ENCODE measurements at regions not wholly inside any gene's neighbourhood (a gene's known extent, or its start where the extent isn't known, plus 50 kb on each side); places are given as distances from the start of the nearest gene placed in this dataset.
"Not testable (repeated sequence)": the region's sequence is repeated elsewhere in the genome, so short reads cannot be mapped to it uniquely, and the experiment has no call there.

- DNase-seq (ENCODE audit: low read depth in 2 of 2), result no peak
These were observed 363.8 kb upstream of the HNRNPA3 start for GRCh38 chr2:176848844-176849243.

DNA sequence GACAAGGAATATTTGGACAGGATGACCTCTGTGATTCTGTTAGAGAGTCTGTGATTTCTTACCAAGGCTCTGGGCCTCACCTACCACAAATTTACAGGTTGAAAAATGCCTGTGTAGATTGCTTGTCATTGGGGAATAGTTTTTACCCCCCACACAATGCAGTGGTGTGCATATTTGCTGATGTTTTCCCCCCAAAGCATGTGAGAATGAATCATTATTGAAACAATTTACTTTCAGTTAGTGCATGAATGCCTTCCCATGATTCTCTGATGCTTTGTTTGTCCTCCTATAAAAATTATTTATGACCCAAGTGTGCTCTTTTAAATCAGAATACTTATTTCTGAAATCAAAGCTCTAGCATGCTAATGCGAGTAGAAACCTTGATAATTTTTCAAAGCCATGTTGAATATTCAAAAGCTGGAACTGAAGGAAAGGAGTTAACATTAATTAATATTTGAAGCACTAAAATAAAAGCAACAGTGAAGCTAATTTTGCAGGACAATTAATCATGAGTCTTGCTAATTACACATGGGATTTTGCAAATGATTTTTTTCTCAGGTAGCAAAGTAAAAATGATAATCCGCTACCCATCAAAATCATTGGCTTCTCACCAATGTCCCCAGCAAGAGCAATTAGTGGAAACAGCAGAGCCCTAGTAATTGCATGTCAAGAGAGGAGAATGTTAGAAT, 361.2 kb upstream of the HNRNPA3 start:
- no peak for DNase-seq (ENCODE audit: low read depth in 2 of 2)

DNA sequence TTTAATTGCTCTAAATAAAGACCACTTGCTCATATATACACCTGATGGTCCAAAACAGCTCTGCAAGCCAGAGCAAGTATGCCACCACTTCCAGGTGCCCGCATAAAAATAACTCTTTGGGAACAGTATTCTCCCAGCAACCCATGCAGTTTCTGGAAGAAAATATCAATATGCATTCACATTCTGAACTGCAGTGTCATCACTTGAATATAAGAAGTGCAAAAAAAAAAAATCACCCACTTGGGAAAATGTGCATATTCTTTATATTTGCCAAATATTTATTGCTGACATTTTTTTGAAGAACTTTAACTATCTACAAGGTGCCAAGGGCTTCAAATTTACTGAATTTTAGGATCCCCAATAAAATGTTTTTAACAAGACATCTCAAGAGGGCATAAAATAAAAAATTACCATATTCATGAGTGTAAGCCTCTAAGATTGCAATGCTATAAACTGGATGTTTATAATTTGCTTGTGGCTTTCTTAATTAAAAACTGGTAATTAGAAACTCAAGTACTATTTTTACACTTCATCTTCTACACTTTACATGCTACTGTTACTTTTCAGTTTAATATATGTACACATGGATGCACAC, 360.6 kb upstream of the HNRNPA3 start:
- no peak for DNase-seq (ENCODE audit: low read depth in 2 of 2)

DNA sequence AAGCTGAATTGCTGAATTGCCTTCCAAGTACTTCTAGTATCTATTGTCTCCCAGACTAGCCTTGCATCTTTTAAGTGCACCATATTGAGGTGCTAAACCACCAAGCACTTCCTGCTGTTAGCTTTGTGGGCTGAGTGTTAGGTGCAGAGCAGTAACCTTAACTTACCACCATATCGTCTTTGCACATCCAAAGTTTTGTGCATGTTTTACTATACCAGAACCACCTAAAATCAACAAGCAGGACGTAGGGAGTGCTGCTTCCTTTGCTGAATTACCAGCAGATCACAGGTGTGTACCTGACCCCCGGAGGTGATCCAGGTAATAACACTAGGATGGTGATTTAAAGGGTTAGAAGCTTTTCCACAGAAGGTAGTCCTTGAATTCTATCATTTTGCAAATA, 359.9 kb upstream of the HNRNPA3 start:
- DNase-seq (ENCODE audit: low read depth in 2 of 2), result no peak

DNA sequence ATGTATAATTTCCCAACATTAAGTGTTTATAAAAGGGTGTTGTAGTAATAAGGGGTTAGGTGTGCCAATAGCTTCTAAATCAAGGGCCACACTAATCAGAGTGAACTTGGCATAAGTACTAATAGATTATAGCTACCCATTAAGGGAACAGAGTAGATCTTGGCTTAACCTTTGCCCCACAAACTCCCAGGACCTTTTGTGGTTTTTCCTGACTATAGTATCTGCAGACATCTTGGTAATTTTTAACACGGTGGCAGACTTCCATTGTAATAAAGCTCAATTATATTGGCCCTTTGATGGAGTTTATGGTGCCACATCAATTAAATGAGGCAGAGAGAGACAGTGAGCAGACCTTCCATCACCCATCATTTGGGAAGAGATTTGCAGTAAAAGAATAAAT, 358.5 kb upstream of the HNRNPA3 start:
- DNase-seq (ENCODE audit: low read depth in 2 of 2), result no peak

DNA sequence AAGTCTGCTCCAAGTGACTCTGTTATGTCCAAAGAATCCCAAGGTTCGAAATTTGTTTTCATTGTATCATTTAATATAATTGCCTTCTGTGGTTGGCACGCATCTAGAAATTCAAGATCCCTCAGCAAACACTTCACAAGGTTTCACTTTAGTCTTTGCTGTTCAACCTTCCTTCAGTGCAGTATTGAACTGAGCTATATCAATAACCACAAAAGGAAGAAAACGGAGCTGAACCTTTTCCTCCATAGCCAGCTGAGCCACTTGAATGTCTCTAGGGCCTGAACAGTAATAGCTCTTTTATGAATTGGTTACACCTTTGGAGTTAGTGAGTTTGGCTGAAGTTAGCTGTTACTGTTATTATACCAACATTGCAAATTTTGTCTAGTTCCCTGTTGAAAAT, 357.7 kb upstream of the HNRNPA3 start:
- DNase-seq (ENCODE audit: low read depth in 2 of 2), result no peak

GRCh38 chr2:176856683-176857082, 355.9 kb upstream of the HNRNPA3 start:
- DNase-seq (ENCODE audit: low read depth in 2 of 2), result no peak

GRCh38 chr2:176865336-176865735, 347.3 kb upstream of the HNRNPA3 start:
- no peak for DNase-seq (ENCODE audit: low read depth in 2 of 2)

DNA sequence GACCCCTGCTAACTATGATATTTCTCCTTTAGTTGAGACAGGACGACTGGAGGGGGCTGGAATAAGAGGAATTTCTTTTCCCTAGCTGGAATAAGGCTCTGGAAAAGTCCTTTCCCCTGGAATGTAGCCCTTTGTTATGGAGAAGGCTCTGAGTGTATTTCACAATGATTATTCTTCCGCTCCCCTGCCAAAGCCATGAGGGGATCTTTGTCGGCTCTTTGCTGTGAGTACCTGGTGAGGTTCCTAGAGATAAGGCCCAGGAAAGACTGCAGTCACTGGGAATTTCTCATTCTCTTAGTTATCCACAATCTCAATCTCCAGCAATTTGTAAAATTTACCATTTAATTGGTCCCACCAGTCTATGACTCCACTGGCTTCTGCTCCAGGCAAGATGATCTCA, 340.2 kb upstream of the HNRNPA3 start:
- no peak for DNase-seq (ENCODE audit: low read depth in 2 of 2)

GRCh38 chr2:176873403-176873802, 339.2 kb upstream of the HNRNPA3 start:
- DNase-seq (ENCODE audit: low read depth in 2 of 2), result no peak

DNA sequence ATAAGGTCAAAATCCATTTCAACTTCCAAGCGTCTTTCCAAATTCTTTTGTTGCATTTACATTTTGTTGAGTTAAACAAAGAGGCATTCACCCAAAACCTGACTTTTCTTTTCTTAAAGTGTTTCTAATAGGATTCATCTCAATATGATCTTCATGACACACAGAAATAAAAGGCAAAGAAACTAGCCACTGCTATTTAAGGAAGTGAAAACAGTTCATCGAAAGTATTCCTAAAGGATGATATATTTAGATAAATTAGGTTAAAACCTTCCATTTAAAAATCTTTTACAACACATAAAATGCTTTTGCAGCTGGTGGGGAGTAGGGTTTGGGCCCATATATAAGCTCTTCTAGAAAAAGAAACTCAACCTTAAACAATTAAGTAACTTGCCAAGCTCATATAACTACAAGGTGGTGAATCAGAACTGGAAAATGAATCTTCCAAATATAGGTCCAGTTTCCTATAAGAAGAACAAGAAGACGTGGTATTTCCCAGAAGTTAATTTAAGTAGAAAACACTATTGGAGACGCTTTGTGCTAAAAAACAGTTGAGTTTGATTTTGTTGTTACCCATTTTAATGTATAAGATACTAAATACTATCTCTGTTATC, 336.0 kb upstream of the HNRNPA3 start:
- DNase-seq (ENCODE audit: low read depth in 2 of 2), result no peak

- no peak for DNase-seq (ENCODE audit: low read depth in 2 of 2)
These were observed 333.1 kb upstream of the HNRNPA3 start for GRCh38 chr2:176879426-176879995.

- not testable (repeated sequence) for DNase-seq (ENCODE audit: low read depth in 2 of 2)
These were observed 330.5 kb upstream of the HNRNPA3 start for GRCh38 chr2:176882045-176882444.

- DNase-seq (ENCODE audit: low read depth in 2 of 2), result no peak
These were observed 327.5 kb upstream of the HNRNPA3 start for GRCh38 chr2:176885001-176885643.

GRCh38 chr2:176885661-176886060, 326.9 kb upstream of the HNRNPA3 start:
- DNase-seq (ENCODE audit: low read depth in 2 of 2), result no peak

DNA sequence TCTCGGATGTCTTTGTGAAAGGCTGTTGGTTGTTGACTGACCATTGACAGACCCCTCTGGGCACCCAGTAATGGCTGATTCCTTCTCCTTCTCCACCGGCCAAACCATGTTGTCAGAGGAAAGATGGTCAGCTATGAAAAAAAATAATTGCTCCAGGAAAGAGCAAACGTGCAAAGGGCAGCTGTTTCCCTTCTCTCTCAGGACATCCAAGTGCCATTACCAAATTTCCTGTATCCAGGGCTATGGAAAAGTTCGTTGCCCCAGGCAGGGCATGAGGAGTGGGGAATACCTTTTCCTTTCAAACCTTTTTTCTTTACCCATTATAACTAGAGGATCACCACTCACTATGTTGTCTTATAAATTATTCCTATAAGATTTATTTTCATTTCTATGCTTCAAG, 321.5 kb upstream of the HNRNPA3 start:
- no peak for DNase-seq (ENCODE audit: low read depth in 2 of 2)

GRCh38 chr2:176891857-176892256, 320.7 kb upstream of the HNRNPA3 start:
- no peak for DNase-seq (ENCODE audit: low read depth in 2 of 2)

GRCh38 chr2:176892676-176893226, 319.8 kb upstream of the HNRNPA3 start:
- DNase-seq (ENCODE audit: low read depth in 2 of 2), result no peak

DNA sequence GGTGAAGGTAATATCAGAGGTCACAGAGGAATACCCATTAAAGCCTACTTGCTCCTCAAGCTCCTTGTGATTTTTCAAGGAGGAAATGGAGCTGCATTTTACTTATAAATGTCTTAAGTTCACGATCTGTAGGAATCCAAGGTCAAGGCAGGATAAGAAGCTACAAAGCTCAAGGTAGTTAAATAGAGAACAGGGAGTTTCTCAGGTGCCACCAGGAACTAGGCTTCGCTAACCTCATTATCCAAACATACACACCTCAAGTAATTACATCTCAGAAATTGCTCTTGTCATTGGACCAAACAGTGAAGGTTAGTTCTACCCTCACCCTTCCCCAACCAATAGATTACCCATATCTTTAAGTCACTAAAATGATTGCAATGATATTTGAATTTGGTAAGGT, 317.4 kb upstream of the HNRNPA3 start:
- no peak for DNase-seq (ENCODE audit: low read depth in 2 of 2)

DNA sequence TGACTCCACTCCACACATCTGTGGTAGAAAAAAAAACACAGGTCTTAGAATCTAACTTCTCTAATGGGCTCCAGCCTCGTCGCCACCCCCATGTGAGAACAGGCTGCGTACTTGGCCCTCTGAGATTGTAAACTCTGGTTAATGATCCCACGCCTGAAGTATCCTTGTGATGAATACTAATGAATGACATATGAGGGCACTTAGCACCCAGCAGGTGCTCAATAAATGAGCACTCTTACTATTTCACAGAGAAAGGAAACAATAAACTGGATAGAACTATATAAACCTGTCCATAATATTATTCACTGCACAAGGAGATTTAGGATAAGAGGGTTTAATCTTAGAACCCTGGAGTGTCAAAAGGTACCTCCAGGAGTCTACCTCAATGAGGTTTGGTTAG, 310.1 kb upstream of the HNRNPA3 start:
- DNase-seq (ENCODE audit: low read depth in 2 of 2), result no peak

GRCh38 chr2:176904053-176904452, 308.5 kb upstream of the HNRNPA3 start:
- DNase-seq (ENCODE audit: low read depth in 2 of 2), result not testable (repeated sequence)

- DNase-seq (ENCODE audit: low read depth in 2 of 2), result no peak
These were observed 305.3 kb upstream of the HNRNPA3 start for GRCh38 chr2:176907341-176907740.

All from fibroblast of skin of left quadriceps (primary cell).